Skeletal muscle cell (primary cell): ENCODE measurements at regions not wholly inside any gene's neighbourhood (a gene's known extent, or its start where the extent isn't known, plus 50 kb on each side); places are given as distances from the start of the nearest gene placed in this dataset.
"Not testable (repeated sequence)": the region's sequence is repeated elsewhere in the genome, so short reads cannot be mapped to it uniquely, and the experiment has no call there.

Source experiments
- DNase-seq: peaks from one replicate; pipeline ENCODE4 v3.0.0-alpha.2; 2010; ENCODE audit warnings: low read depth
- H3K4me3 ChIP-seq: 2 replicates; pipeline ENCODE4 v1.5.1; 2011; ENCODE audit warnings: low read depth, mild to moderate bottlenecking, control low read depth, low read length, moderate library complexity

DNA sequence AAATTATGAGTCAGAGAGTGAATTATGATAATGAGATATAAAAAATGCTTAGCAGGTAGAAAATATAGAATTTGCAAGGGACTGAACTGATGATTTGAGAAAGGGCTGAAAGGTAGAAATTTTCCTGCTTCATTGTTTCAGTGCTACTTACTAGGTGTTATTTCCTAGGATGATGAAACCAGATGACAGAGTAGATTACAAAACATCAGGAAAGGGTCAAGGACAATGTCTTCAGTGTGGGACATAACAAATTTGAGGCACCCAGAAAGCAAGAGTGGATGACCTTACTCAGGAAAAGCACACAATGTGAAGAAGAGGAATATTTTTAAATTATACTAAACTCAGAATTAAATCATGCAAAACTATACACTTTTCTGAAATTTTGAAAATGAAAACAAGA lies 102.1 kb downstream of the SHCBP1 start:
- no peak for DNase-seq
- H3K4me3 ChIP-seq, result no peak overlapping the region

DNA sequence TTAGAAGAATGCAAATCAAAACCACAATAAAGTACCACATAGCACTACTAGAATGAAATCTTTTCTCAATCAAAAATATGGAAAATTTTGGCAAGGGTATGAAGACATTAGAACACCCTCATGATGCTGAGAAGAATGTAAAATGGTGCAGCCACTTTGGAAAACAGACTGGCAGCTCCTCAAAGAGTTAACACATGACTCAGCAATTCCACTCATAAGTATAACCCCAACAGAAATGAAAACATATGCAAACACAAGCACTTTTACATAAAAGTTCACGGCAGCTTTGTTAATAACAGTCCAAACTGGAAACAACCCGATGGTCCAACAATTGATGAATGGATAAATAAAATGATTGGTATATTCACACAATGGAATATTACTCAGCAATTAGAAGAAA lies 124.5 kb downstream of the SHCBP1 start:
- DNase-seq, result no peak
- no peak overlapping the region for H3K4me3 ChIP-seq

DNA sequence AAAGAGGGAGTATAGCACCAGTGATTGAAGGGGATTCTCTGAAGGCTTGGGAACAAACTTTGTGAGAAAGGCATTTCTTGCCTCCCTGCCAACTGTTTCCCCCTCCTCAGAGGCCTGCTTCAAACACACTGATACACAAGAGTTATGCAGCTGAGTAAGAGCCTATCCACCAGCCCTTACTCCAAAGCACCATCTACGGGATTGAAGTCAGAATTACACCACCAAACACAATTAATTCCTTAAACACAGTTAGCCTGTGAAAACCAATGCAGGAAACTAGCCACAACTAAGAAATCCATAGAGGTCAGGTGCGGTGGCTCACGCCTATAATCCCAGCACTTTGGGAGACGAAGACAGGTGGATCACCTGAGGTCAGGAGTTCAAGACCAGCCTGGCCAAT lies 138.3 kb downstream of the SHCBP1 start:
- no peak overlapping the region for H3K4me3 ChIP-seq
- no peak for DNase-seq

- DNase-seq, result no peak
- no peak overlapping the region for H3K4me3 ChIP-seq
Observed at GRCh38 chr16:46466239-46466638, 154.9 kb downstream of the SHCBP1 start.

DNA sequence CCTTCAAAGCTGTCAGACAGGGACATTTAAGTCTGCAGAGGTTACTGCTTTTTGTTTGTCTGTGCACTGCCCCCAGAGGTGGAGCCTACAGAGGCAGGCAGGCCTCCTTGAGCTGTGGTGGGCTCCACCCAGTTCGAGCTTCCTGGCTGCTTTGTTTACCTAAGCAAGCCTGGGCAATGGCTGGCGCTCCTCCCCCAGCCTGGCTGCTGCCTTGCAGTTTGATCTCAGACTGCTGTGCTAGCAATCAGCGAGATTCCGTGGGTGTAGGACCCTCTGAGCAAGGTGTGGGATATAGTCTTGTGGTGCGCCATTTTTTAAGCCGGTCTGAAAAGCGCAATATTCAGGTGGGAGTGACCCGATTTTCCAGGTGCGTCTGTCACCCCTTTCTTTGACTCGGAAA lies 166.4 kb downstream of the SHCBP1 start:
- not testable (repeated sequence) for H3K4me3 ChIP-seq, DNase-seq

GRCh38 chr16:46428108-46429061 lies 192.8 kb downstream of the SHCBP1 start:
- DNase-seq, result no peak
- H3K4me3 ChIP-seq, result no peak overlapping the region

GRCh38 chr16:46427340-46428107 lies 193.7 kb downstream of the SHCBP1 start:
- no peak for DNase-seq
- no peak overlapping the region for H3K4me3 ChIP-seq

DNA sequence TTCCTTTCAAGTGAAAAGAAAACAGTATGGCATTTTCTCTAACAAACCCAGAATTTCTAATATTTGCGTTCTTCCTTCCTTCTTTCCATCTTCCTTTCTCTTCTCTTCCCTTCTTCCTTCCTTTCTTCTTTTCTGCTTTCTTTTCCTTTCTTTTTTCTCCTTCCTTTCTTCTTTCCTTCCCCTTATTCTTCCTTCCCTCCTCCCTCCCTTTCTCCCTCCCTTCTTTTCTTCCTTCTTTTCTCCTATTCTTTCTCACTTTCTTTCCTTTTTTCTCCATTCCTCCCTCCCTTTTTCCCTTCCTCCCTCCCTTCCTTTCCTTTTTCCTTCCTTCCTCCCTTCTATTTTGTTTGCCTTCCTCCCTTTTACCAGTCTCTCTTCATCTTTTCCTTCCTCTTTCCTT lies 194.8 kb downstream of the SHCBP1 start:
- H3K4me3 ChIP-seq, result no peak overlapping the region
- no peak for DNase-seq

DNA sequence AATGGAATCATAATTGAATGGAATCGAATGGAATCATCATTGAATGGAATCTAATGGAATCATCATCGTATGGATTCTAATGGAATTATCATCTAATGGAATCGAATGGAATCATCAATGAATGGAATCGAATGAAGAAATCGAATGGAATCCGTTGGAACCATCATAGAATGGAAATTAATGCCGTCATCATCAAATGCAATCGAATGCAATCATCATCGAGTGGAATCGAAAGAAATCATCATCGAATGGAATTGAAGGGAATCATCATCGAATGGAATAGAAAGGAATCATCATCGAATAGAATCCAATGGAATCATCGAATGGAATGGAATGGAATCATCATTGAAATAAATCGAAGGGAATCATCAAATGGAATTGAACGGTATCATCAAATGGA lies 217.2 kb downstream of the SHCBP1 start:
- no peak overlapping the region for H3K4me3 ChIP-seq
- DNase-seq, result no peak

- H3K4me3 ChIP-seq, DNase-seq: not testable (repeated sequence)
Observed at GRCh38 chr16:46398559-46398958, 222.6 kb downstream of the SHCBP1 start.

DNA sequence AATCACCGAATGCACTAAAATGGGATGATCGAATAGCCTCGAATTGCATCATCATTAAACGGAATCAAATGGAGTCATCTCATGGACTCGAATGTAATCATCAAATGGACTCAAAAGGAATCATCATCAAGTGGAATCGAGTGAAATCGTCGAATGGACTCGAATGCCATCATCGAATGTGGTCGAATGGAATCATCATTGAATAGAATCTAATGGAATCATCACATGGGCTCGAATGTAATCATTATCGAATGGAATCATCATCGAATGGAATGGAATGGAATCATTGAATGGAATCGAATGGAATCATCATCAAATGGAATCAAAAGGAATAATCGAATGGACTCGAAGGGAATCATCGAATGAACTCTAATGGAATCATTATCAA lies 224.3 kb downstream of the SHCBP1 start:
- not testable (repeated sequence) for H3K4me3 ChIP-seq, DNase-seq

GRCh38 chr16:46396131-46396882 lies 224.9 kb downstream of the SHCBP1 start:
- not testable (repeated sequence) for DNase-seq, H3K4me3 ChIP-seq

- DNase-seq, H3K4me3 ChIP-seq: not testable (repeated sequence)
Observed at GRCh38 chr16:46395391-46395921, 225.7 kb downstream of the SHCBP1 start.

DNA sequence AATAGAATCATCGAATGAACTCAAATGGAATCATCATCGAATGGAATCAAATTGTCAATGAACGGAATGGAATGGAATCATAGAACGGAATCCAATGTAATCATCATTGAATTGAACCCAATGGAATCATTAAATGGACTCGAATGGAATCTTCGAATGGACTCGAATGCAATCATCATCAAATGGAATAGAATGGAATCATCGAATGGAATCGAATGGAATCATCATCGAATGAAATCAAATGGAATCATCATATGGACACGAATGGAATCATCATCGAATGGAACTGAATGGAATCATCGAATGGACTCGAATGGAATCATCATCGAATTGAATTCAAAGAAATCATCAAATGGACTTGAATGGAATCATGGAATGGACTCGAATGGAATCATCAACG lies 226.2 kb downstream of the SHCBP1 start:
- not testable (repeated sequence) for H3K4me3 ChIP-seq, DNase-seq

- not testable (repeated sequence) for H3K4me3 ChIP-seq, DNase-seq
Observed at GRCh38 chr16:46394149-46394548, 227.0 kb downstream of the SHCBP1 start.

DNA sequence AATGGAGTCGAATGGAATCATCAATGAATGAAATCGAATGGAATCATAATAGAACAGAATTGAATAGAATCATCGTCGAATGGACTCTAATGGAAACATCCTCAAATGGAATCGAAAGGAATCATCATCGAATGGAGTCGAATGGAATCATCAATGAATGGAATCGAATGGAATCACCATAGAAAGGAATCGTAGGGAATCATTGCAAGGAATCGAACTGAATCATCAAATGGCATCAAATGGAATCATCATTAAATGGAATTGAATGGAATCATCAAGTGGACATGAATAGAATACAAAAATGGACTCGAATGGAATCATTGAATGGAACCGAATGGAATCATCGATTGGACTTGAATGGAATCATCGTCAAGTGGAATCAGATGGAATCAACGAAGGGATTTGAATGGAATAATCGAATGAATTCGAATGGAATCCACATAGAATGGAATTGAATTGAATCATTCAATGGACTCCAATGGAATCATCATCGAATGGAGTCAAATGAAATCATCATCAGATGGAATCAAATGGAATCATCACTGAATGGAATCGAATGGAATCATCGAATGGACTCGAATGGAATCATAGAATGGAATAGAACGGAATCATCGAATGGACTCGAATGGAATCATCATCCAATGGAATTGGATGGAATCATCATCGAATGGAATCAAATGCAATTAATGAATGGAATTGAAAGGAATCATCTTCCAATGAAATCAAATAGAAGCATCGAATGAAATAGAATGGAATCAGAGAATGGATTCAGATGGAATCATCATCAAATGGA lies 228.1 kb downstream of the SHCBP1 start:
- DNase-seq, H3K4me3 ChIP-seq: not testable (repeated sequence)

GRCh38 chr16:46390660-46391462 lies 230.3 kb downstream of the SHCBP1 start:
- DNase-seq, H3K4me3 ChIP-seq: not testable (repeated sequence)

DNA sequence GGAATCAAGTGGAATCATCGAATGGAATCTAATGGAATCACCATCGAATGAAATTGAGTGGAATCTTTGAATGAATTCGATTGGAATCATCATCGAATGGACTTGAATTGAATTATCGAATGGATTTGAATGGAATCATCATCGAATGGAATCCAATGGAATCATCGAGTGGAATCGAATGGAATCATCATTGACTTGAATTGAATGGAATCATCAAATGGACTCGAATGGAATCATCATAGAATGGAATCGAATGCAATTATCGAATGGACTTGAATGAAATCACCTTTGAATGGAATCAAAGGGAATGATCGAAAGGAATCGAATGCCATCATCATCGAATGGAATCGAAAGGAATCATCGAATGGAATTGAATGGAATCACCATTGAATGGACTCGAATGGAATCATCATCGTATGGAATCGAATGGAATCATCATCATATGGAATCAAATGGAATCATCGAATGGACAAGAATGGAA lies 231.6 kb downstream of the SHCBP1 start:
- H3K4me3 ChIP-seq, result not testable (repeated sequence)
- peak; percentile 73 for DNase-seq
